HEK293 (cell line): ENCODE measurements at regions not wholly inside any gene's neighbourhood (a gene's known extent, or its start where the extent isn't known, plus 50 kb on each side); places are given as distances from the start of the nearest gene placed in this dataset.

Experiments used
- CTCF ChIA-PET: fragments of 350-600 bp; formaldehyde crosslinking; extraction: SDS; loops from one replicate; lab custom pipeline; 2021; ENCODE audit warnings: antibody characterized with exemption; lab: Yijun Ruan, JAX
- POLR2A ChIA-PET: fragments of 300-600 bp; formaldehyde crosslinking; extraction: SDS; loops from one replicate; lab custom pipeline; 2020; ENCODE audit warnings: antibody characterized with exemption, inconsistent platforms; lab: Yijun Ruan, JAX
- H3K27ac ChIP-seq: fragments of 200-500 bp; sonication (Bioruptor generic); 2 replicates; pipeline ENCODE4 v1.5.1; 2014; ENCODE audit warnings: low read depth, low read length, control low read depth, inconsistent platforms; ENCODE audit errors: extremely low read depth
- H3K36me3 ChIP-seq, 2 experiments: fragments of 200-500 bp in 1 of 2; sonication (Bioruptor generic) in 1 of 2; 1 replicate in 1 of 2; 2 replicates in 1 of 2; pipeline ENCODE4 v1.5.1; 2014 to 2017; ENCODE audit warnings: inconsistent platforms in 2 of 2, low read length in 2 of 2; ENCODE audit not compliant: control insufficient read depth in 2 of 2, insufficient read depth in 1 of 2
- H3K4me1 ChIP-seq: fragments of 200-500 bp; sonication (Bioruptor generic); 2 replicates; pipeline ENCODE4 v1.5.1; 2014; ENCODE audit warnings: mild to moderate bottlenecking, low read length, inconsistent platforms; ENCODE audit not compliant: control insufficient read depth, insufficient read depth
- H3K4me3 ChIP-seq: 2 replicates; pipeline ENCODE4 v1.5.1; 2011; ENCODE audit warnings: low read depth, mild to moderate bottlenecking, control low read depth, low read length, moderate library complexity
- H3K9me3 ChIP-seq: fragments of 200-500 bp; sonication (Bioruptor generic); 2 replicates; pipeline ENCODE4 v1.5.1; 2014; ENCODE audit warnings: low read depth, low read length, inconsistent platforms; ENCODE audit not compliant: control insufficient read depth, insufficient read depth
- SETDB1 ChIP-seq: IDR thresholded peaks from one replicate; pipeline ENCODE4 v1.6.1; 2017; ENCODE audit warnings: mild to moderate bottlenecking, low read length, moderate library complexity, mixed read lengths; ENCODE audit not compliant: insufficient read length
- ZBTB11 ChIP-seq: fragments of 450-650 bp; formaldehyde crosslinking; conservative IDR thresholded peaks from 2 replicates; pipeline ENCODE4 v1.5.1; 2016; ENCODE audit warnings: low read depth, missing biosample characterization, missing genetic modification characterization
- ZBTB20 ChIP-seq: fragments of 450-650 bp; formaldehyde crosslinking; IDR thresholded peaks from 2 replicates; pipeline ENCODE4 v1.5.1; 2016; ENCODE audit warnings: missing biosample characterization, missing genetic modification characterization
- ZNF157 ChIP-seq: fragments of 450-650 bp; formaldehyde crosslinking; IDR thresholded peaks from 2 replicates; pipeline ENCODE4 v1.5.1; 2016; ENCODE audit warnings: missing biosample characterization, missing genetic modification characterization
- ZNF214 ChIP-seq: fragments of 450-650 bp; formaldehyde crosslinking; IDR thresholded peaks from 2 replicates; pipeline ENCODE4 v1.5.1; 2017; ENCODE audit warnings: missing biosample characterization, mild to moderate bottlenecking, missing genetic modification characterization, borderline replicate concordance
- ZNF248 ChIP-seq: fragments of 450-650 bp; formaldehyde crosslinking; IDR thresholded peaks from 2 replicates; pipeline ENCODE4 v1.5.1; 2017; ENCODE audit warnings: missing biosample characterization, missing genetic modification characterization
- ZNF335 ChIP-seq: fragments of 450-650 bp; formaldehyde crosslinking; conservative IDR thresholded peaks from 2 replicates; pipeline ENCODE4 v1.5.1; 2016; ENCODE audit warnings: missing biosample characterization, missing genetic modification characterization
- ZNF350 ChIP-seq: fragments of 450-650 bp; formaldehyde crosslinking; IDR thresholded peaks from 2 replicates; pipeline ENCODE4 v1.5.0; 2017; ENCODE audit warnings: missing biosample characterization, mild to moderate bottlenecking, missing genetic modification characterization
- ZNF529 ChIP-seq: fragments of 450-650 bp; formaldehyde crosslinking; IDR thresholded peaks from 2 replicates; pipeline ENCODE4 v1.5.1; 2017; ENCODE audit warnings: missing genetic modification characterization, missing biosample characterization; ENCODE audit not compliant: insufficient replicate concordance
- ZNF560 ChIP-seq: fragments of 450-650 bp; formaldehyde crosslinking; IDR thresholded peaks from 2 replicates; pipeline ENCODE4 v1.5.1; 2017; ENCODE audit warnings: missing biosample characterization, missing genetic modification characterization, borderline replicate concordance
- ZNF580 ChIP-seq: fragments of 450-650 bp; formaldehyde crosslinking; IDR thresholded peaks from 2 replicates; pipeline ENCODE4 v1.5.1; 2016; ENCODE audit warnings: missing biosample characterization, missing genetic modification characterization
- ZNF701 ChIP-seq: fragments of 450-650 bp; formaldehyde crosslinking; IDR thresholded peaks from 2 replicates; pipeline ENCODE4 v1.5.1; 2016; ENCODE audit warnings: missing biosample characterization, missing genetic modification characterization
- ZNF76 ChIP-seq: fragments of 450-650 bp; formaldehyde crosslinking; IDR thresholded peaks from 2 replicates; pipeline ENCODE4; 2016; ENCODE audit warnings: low read depth, missing biosample characterization, missing genetic modification characterization, borderline replicate concordance
- TF ChIP-seq, protein P1 (sequence below): fragments of 450-650 bp; formaldehyde crosslinking; IDR thresholded peaks from 2 replicates; pipeline ENCODE4 v1.5.1; 2017; ENCODE audit warnings: missing biosample characterization, mild to moderate bottlenecking, missing genetic modification characterization, moderate library complexity
- TF ChIP-seq, protein P2 (sequence below): fragments of 450-650 bp; formaldehyde crosslinking; IDR thresholded peaks from 2 replicates; pipeline ENCODE4 v1.5.1; 2016; ENCODE audit warnings: missing biosample characterization, missing genetic modification characterization
- TF ChIP-seq, protein P3 (sequence below): fragments of 450-650 bp; formaldehyde crosslinking; conservative IDR thresholded peaks from 2 replicates; pipeline ENCODE4 v1.5.1; 2016; ENCODE audit warnings: low read depth, missing biosample characterization, missing genetic modification characterization

- TF ChIP-seq ZNF701 (tag by site-specific recombination), result no peak
- no peak for TF ChIP-seq ZBTB11 (tag by site-specific recombination)
- TF ChIP-seq, protein P1, sequence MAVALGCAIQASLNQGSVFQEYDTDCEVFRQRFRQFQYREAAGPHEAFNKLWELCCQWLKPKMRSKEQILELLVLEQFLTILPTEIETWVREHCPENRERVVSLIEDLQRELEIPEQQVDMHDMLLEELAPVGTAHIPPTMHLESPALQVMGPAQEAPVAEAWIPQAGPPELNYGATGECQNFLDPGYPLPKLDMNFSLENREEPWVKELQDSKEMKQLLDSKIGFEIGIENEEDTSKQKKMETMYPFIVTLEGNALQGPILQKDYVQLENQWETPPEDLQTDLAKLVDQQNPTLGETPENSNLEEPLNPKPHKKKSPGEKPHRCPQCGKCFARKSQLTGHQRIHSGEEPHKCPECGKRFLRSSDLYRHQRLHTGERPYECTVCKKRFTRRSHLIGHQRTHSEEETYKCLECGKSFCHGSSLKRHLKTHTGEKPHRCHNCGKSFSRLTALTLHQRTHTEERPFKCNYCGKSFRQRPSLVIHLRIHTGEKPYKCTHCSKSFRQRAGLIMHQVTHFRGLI (tag by site-specific recombination), result no peak
- TF ChIP-seq SETDB1, result no peak
- ChIA-PET POLR2A (no interaction called here), CTCF (no interaction called here)
- H3K36me3 ChIP-seq, result no peaks in the 10 kb centered on the region
- H3K4me1 ChIP-seq, result no peaks in the 10 kb centered on the region
- H3K4me3 ChIP-seq, result no peak overlapping the region
- H3K9me3 ChIP-seq, result no peaks in the 10 kb centered on the region
- no peak overlapping the region for H3K27ac ChIP-seq
Measured at GRCh38 chr1:218943371-218943770, 230.3 kb upstream of the LYPLAL1 start.

DNA sequence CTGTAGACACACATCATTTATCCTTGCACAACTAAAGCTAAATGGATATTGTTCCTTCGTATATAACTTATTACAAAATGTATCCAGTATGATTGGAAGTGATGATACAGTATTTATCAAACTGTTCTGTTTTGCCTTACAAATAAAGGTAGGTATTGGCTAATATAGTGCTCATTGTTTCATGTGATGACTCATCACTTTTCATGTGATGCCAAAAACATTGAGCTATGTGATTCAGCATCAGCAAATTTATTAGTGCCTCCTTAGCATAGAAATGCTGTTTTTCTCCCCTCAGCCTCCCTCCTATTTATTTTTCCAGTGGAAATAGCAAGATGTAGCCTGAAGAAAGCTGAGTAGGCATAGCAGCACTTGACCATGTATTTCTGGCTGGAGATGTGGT, 228.6 kb upstream of the LYPLAL1 start:
- no peak overlapping the region for H3K27ac ChIP-seq
- no peaks in the 10 kb centered on the region for H3K9me3 ChIP-seq
- no peaks in the 10 kb centered on the region for H3K36me3 ChIP-seq
- ChIA-PET POLR2A (no interaction called here), CTCF (interaction anchor here (0.6 kb wide), 1 partner anchor 9 kb away, joined by 5 read pairs; no protein-coding TSS in a partner anchor)
- H3K4me3 ChIP-seq, result no peak overlapping the region
- H3K4me1 ChIP-seq, result no peaks in the 10 kb centered on the region
- TF ChIP-seq, protein P2, sequence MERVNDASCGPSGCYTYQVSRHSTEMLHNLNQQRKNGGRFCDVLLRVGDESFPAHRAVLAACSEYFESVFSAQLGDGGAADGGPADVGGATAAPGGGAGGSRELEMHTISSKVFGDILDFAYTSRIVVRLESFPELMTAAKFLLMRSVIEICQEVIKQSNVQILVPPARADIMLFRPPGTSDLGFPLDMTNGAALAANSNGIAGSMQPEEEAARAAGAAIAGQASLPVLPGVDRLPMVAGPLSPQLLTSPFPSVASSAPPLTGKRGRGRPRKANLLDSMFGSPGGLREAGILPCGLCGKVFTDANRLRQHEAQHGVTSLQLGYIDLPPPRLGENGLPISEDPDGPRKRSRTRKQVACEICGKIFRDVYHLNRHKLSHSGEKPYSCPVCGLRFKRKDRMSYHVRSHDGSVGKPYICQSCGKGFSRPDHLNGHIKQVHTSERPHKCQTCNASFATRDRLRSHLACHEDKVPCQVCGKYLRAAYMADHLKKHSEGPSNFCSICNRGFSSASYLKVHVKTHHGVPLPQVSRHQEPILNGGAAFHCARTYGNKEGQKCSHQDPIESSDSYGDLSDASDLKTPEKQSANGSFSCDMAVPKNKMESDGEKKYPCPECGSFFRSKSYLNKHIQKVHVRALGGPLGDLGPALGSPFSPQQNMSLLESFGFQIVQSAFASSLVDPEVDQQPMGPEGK (tag by site-specific recombination), result no peak
- TF ChIP-seq ZNF214 (tag by site-specific recombination) (no peak), ZNF157 (no peak), ZNF580 (tag by site-specific recombination) (no peak), ZNF560 (no peak), ZNF76 (tag by site-specific recombination) (no peak), ZNF248 (tag by site-specific recombination) (no peak), ZBTB20 (tag by site-specific recombination) (no peak), ZNF529 (no peak), ZNF350 (tag by site-specific recombination) (no peak), ZNF701 (tag by site-specific recombination) (no peak), ZNF335 (tag by site-specific recombination) (no peak)
- TF ChIP-seq, protein P3, sequence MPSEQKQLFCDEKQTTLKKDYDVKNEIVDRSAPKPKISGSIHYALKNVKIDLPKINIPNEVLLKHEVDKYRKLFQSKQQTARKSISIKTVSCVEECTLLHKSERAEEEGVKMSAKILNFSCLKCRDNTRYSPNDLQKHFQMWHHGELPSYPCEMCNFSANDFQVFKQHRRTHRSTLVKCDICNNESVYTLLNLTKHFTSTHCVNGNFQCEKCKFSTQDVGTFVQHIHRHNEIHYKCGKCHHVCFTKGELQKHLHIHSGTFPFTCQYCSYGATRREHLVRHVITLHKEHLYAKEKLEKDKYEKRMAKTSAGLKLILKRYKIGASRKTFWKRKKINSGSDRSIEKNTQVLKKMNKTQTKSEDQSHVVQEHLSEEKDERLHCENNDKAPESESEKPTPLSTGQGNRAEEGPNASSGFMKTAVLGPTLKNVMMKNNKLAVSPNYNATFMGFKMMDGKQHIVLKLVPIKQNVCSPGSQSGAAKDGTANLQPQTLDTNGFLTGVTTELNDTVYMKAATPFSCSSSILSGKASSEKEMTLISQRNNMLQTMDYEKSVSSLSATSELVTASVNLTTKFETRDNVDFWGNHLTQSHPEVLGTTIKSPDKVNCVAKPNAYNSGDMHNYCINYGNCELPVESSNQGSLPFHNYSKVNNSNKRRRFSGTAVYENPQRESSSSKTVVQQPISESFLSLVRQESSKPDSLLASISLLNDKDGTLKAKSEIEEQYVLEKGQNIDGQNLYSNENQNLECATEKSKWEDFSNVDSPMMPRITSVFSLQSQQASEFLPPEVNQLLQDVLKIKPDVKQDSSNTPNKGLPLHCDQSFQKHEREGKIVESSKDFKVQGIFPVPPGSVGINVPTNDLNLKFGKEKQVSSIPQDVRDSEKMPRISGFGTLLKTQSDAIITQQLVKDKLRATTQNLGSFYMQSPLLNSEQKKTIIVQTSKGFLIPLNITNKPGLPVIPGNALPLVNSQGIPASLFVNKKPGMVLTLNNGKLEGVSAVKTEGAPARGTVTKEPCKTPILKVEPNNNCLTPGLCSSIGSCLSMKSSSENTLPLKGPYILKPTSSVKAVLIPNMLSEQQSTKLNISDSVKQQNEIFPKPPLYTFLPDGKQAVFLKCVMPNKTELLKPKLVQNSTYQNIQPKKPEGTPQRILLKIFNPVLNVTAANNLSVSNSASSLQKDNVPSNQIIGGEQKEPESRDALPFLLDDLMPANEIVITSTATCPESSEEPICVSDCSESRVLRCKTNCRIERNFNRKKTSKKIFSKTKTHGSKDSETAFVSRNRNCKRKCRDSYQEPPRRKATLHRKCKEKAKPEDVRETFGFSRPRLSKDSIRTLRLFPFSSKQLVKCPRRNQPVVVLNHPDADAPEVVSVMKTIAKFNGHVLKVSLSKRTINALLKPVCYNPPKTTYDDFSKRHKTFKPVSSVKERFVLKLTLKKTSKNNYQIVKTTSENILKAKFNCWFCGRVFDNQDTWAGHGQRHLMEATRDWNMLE (tag by site-specific recombination), result no peak
